ENCODE measurements at regions not wholly inside any gene's neighbourhood (a gene's known extent, or its start where the extent isn't known, plus 50 kb on each side); places are given as distances from the start of the nearest gene placed in this dataset.

GRCh38 chr2:215868846-215869543 is 144.4 kb downstream of the MREG start:
- no peaks in the 10 kb centered on the region for H3K9me3 ChIP-seq (ENCODE audit: control insufficient read depth in 4 of 4, low read length in 3 of 4)
- no peaks in the 10 kb centered on the region for H3K36me3 ChIP-seq (ENCODE audit: control insufficient read depth in 4 of 4, insufficient read depth in 3 of 4, low read depth in 1 of 4, low read length in 3 of 4)
- H3K9ac ChIP-seq (ENCODE audit: low read depth in 1 of 2, low read length in 2 of 2), result no peak overlapping the region
- TF ChIP-seq ATF3 (IDR thresholded peaks at IDR 0.05) (no peak), HNF4A (conservative IDR thresholded peaks at IDR 0.05) (no peak), EGR1 (IDR thresholded peaks at IDR 0.05; ENCODE audit: low read depth in 2 of 2) (no peak), FOXA1 (IDR thresholded peaks at IDR 0.05) (no peak), RAD21 (IDR thresholded peaks at IDR 0.05) (no peak), TAF1 (conservative IDR thresholded peaks at IDR 0.05) (no peak)
- H3K27me3 ChIP-seq (ENCODE audit: control insufficient read depth in 4 of 4, insufficient read depth in 4 of 4, low read length in 3 of 4), result no peaks in the 10 kb centered on the region
- H3K4me3 ChIP-seq (ENCODE audit: low read depth in 1 of 3, low read length in 3 of 3), result no peak overlapping the region
- WGBS, result 70% methylated on average over 4 of the region's 4 CpGs
- H3K4me1 ChIP-seq (ENCODE audit: control insufficient read depth in 4 of 4, insufficient read depth in 4 of 4, low read length in 3 of 4), result no peaks in the 10 kb centered on the region
- H3K27ac ChIP-seq (ENCODE audit: low read depth in 1 of 2, low read length in 2 of 2), result no peak overlapping the region
- no peak for DNase-seq (ENCODE audit: low spot score)

GRCh38 chr2:215866606-215867005 is 146.7 kb downstream of the MREG start:
- H3K4me1 ChIP-seq (ENCODE audit: control insufficient read depth in 4 of 4, insufficient read depth in 4 of 4, low read length in 3 of 4), result no peaks in the 10 kb centered on the region

More at GRCh38 chr2:215866606-215867005, 146.7 kb downstream of the MREG start:
- no peak overlapping the region for H3K27ac ChIP-seq (ENCODE audit: low read depth in 1 of 2, low read length in 2 of 2)
- H3K36me3 ChIP-seq (ENCODE audit: control insufficient read depth in 4 of 4, insufficient read depth in 3 of 4, low read depth in 1 of 4, low read length in 3 of 4), result no peaks in the 10 kb centered on the region
- WGBS, result 74% methylated on average over 2 of the region's 2 CpGs
- no peak overlapping the region for H3K4me3 ChIP-seq (ENCODE audit: low read depth in 1 of 3, low read length in 3 of 3)
- no peaks in the 10 kb centered on the region for H3K9me3 ChIP-seq (ENCODE audit: control insufficient read depth in 4 of 4, low read length in 3 of 4)
- H3K9ac ChIP-seq (ENCODE audit: low read depth in 1 of 2, low read length in 2 of 2), result no peak overlapping the region
- TF ChIP-seq FOXA1 (IDR thresholded peaks at IDR 0.05) (no peak), YY1 (IDR thresholded peaks at IDR 0.05) (no peak), NR2F2 (IDR thresholded peaks at IDR 0.05) (no peak), GABPA (IDR thresholded peaks at IDR 0.05 in 1 of 2, conservative IDR thresholded peaks at IDR 0.05 in 1 of 2) (no peak), CTCF (IDR thresholded peaks at IDR 0.05; ENCODE audit: low read depth, low read length, missing input control) (no peak), ZBTB33 (IDR thresholded peaks at IDR 0.05) (no peak), REST (IDR thresholded peaks at IDR 0.05) (no peak), HNF4G (IDR thresholded peaks at IDR 0.05) (no peak), FOXA2 (IDR thresholded peaks at IDR 0.05) (no peak), HNF4A (conservative IDR thresholded peaks at IDR 0.05) (no peak), TAF1 (conservative IDR thresholded peaks at IDR 0.05) (no peak), ATF3 (IDR thresholded peaks at IDR 0.05) (no peak), RAD21 (IDR thresholded peaks at IDR 0.05) (no peak), EGR1 (IDR thresholded peaks at IDR 0.05; ENCODE audit: low read depth in 2 of 2) (no peak)
- DNase-seq (ENCODE audit: low spot score), result no peak
- H3K27me3 ChIP-seq (ENCODE audit: control insufficient read depth in 4 of 4, insufficient read depth in 4 of 4, low read length in 3 of 4), result no peaks in the 10 kb centered on the region

Measured in liver (tissue), 8 donors.